Rectal smooth muscle tissue (tissue), 1 donor: ENCODE measurements at regions not wholly inside any gene's neighbourhood (a gene's known extent, or its start where the extent isn't known, plus 50 kb on each side); places are given as distances from the start of the nearest gene placed in this dataset.

Source experiments
- H3K27ac ChIP-seq: one replicate; pipeline ENCODE4 v1.7.0; 2013; ENCODE audit warnings: low read depth, low read length, inconsistent platforms
- H3K27me3 ChIP-seq: one replicate; pipeline ENCODE4 v1.7.0; 2013; ENCODE audit warnings: low read length; ENCODE audit not compliant: control insufficient read depth, insufficient read depth
- H3K36me3 ChIP-seq: one replicate; pipeline ENCODE4 v1.7.0; 2013; ENCODE audit warnings: low read length; ENCODE audit not compliant: control insufficient read depth, insufficient read depth
- H3K4me1 ChIP-seq: one replicate; pipeline ENCODE4 v1.7.0; 2013; ENCODE audit warnings: low read length; ENCODE audit not compliant: control insufficient read depth, insufficient read depth
- H3K4me3 ChIP-seq: one replicate; pipeline ENCODE4 v1.7.0; 2013; ENCODE audit warnings: low read length
- H3K9ac ChIP-seq: one replicate; pipeline ENCODE4 v1.7.0; 2013; ENCODE audit warnings: low read length

GRCh38 chr5:82679660-82680059 lies 397.5 kb downstream of the TMEM167A start:
- Histone ChIP-seq H3K4me3 (no peak overlapping the region), H3K9ac (no peak overlapping the region), H3K4me1 (no peaks in the 10 kb centered on the region), H3K27ac (no peak overlapping the region), H3K27me3 (no peaks in the 10 kb centered on the region), H3K36me3 (no peaks in the 10 kb centered on the region)

GRCh38 chr5:82676661-82677060 lies 398.5 kb upstream of the RPS23 start:
- Histone ChIP-seq H3K27me3 (no peaks in the 10 kb centered on the region), H3K4me1 (no peaks in the 10 kb centered on the region), H3K36me3 (no peaks in the 10 kb centered on the region), H3K9ac (no peak overlapping the region), H3K27ac (no peak overlapping the region), H3K4me3 (no peak overlapping the region)

- Histone ChIP-seq H3K4me1 (no peaks in the 10 kb centered on the region), H3K36me3 (no peaks in the 10 kb centered on the region), H3K27me3 (no peaks in the 10 kb centered on the region), H3K4me3 (no peak overlapping the region), H3K27ac (no peak overlapping the region), H3K9ac (no peak overlapping the region)
These were observed 396.5 kb upstream of the RPS23 start for GRCh38 chr5:82674671-82675070.

- H3K4me3 ChIP-seq = no peak overlapping the region
- no peak overlapping the region for H3K9ac ChIP-seq
- H3K36me3 ChIP-seq = no peaks in the 10 kb centered on the region
- H3K27me3 ChIP-seq = no peaks in the 10 kb centered on the region
- H3K4me1 ChIP-seq = no peaks in the 10 kb centered on the region
- H3K27ac ChIP-seq = no peak overlapping the region
These were observed 395.1 kb upstream of the RPS23 start for GRCh38 chr5:82673057-82673809.

GRCh38 chr5:82670692-82671091 lies 392.5 kb upstream of the RPS23 start:
- no peaks in the 10 kb centered on the region for H3K4me1 ChIP-seq
- H3K27ac ChIP-seq = no peak overlapping the region
- no peaks in the 10 kb centered on the region for H3K36me3 ChIP-seq
- no peak overlapping the region for H3K9ac ChIP-seq
- H3K27me3 ChIP-seq = no peaks in the 10 kb centered on the region
- H3K4me3 ChIP-seq = no peak overlapping the region

- H3K9ac ChIP-seq = no peak overlapping the region
- H3K4me3 ChIP-seq = no peak overlapping the region
- H3K4me1 ChIP-seq = no peaks in the 10 kb centered on the region
- no peak overlapping the region for H3K27ac ChIP-seq
- H3K27me3 ChIP-seq = no peaks in the 10 kb centered on the region
- H3K36me3 ChIP-seq = no peaks in the 10 kb centered on the region
These were observed 391.6 kb upstream of the RPS23 start for GRCh38 chr5:82669720-82670119.

- Histone ChIP-seq H3K36me3 (no peaks in the 10 kb centered on the region), H3K4me1 (no peaks in the 10 kb centered on the region), H3K4me3 (no peak overlapping the region), H3K27me3 (no peaks in the 10 kb centered on the region), H3K9ac (no peak overlapping the region), H3K27ac (no peak overlapping the region)
These were observed 388.2 kb upstream of the RPS23 start for GRCh38 chr5:82666312-82666711.

- H3K9ac ChIP-seq = no peak overlapping the region
- no peak overlapping the region for H3K4me3 ChIP-seq
- no peak overlapping the region for H3K27ac ChIP-seq
- H3K36me3 ChIP-seq = no peaks in the 10 kb centered on the region
- no peaks in the 10 kb centered on the region for H3K4me1 ChIP-seq
- H3K27me3 ChIP-seq = no peaks in the 10 kb centered on the region
These were observed 386.6 kb upstream of the RPS23 start for GRCh38 chr5:82664732-82665131.

- Histone ChIP-seq H3K4me1 (no peaks in the 10 kb centered on the region), H3K9ac (no peak overlapping the region), H3K27me3 (no peaks in the 10 kb centered on the region), H3K27ac (no peak overlapping the region), H3K36me3 (no peaks in the 10 kb centered on the region), H3K4me3 (no peak overlapping the region)
These were observed 385.1 kb upstream of the RPS23 start for GRCh38 chr5:82663225-82663624.

GRCh38 chr5:82662340-82662739 lies 384.2 kb upstream of the RPS23 start:
- Histone ChIP-seq H3K9ac (no peak overlapping the region), H3K36me3 (no peaks in the 10 kb centered on the region), H3K4me1 (no peaks in the 10 kb centered on the region), H3K27me3 (no peaks in the 10 kb centered on the region), H3K4me3 (no peak overlapping the region), H3K27ac (no peak overlapping the region)

- Histone ChIP-seq H3K36me3 (no peaks in the 10 kb centered on the region), H3K4me1 (no peaks in the 10 kb centered on the region), H3K4me3 (no peak overlapping the region), H3K27ac (no peak overlapping the region), H3K27me3 (no peaks in the 10 kb centered on the region), H3K9ac (no peak overlapping the region)
These were observed 383.8 kb upstream of the RPS23 start for GRCh38 chr5:82661933-82662332.

- Histone ChIP-seq H3K27me3 (no peaks in the 10 kb centered on the region), H3K27ac (no peak overlapping the region), H3K36me3 (no peaks in the 10 kb centered on the region), H3K4me1 (no peaks in the 10 kb centered on the region), H3K4me3 (no peak overlapping the region), H3K9ac (no peak overlapping the region)
These were observed 383.3 kb upstream of the RPS23 start for GRCh38 chr5:82661462-82661861.

- no peaks in the 10 kb centered on the region for H3K27me3 ChIP-seq
- no peak overlapping the region for H3K27ac ChIP-seq
- H3K9ac ChIP-seq = no peak overlapping the region
- H3K4me3 ChIP-seq = no peak overlapping the region
- no peaks in the 10 kb centered on the region for H3K4me1 ChIP-seq
- no peaks in the 10 kb centered on the region for H3K36me3 ChIP-seq
These were observed 381.0 kb upstream of the RPS23 start for GRCh38 chr5:82659115-82659514.
